ENCODE measurements at regions not wholly inside any gene's neighbourhood (a gene's known extent, or its start where the extent isn't known, plus 50 kb on each side); places are given as distances from the start of the nearest gene placed in this dataset.

GRCh38 chr2:16101196-16101595 is 160.8 kb downstream of the MYCN start (continued):
- no peak for TF ChIP-seq FOSL1 (IDR thresholded peaks at IDR 0.05; ENCODE audit: insufficient read depth, low read depth, low read length)
- no peak for TF ChIP-seq CTBP2 (IDR thresholded peaks at IDR 0.05; ENCODE audit: borderline replicate concordance, insufficient read depth, insufficient read length, low read length)
- no peak for TF ChIP-seq SIRT6 (IDR thresholded peaks at IDR 0.05; ENCODE audit: low read length)

Measured in H1 (cell line).